ENCODE measurements at regions not wholly inside any gene's neighbourhood (a gene's known extent, or its start where the extent isn't known, plus 50 kb on each side); places are given as distances from the start of the nearest gene placed in this dataset.

GRCh38 chr7:371119-371778, 81.3 kb downstream of the FOXL3 start:
- Histone ChIP-seq H3K4me1 (ENCODE audit: control insufficient read depth, insufficient read depth, low read length) (no peaks in the 10 kb centered on the region; the same call in 1 of the 2 replicates), H3K4me2 (ENCODE audit: control insufficient read depth, insufficient read depth) (no peak overlapping the region), H3K4me3 (no peak overlapping the region), H3K27ac (ENCODE audit: control insufficient read depth, insufficient read depth) (no peak overlapping the region), H3K9me3 (replicated peaks; ENCODE audit: control insufficient read depth, insufficient read depth, low read length) (no peaks in the 10 kb centered on the region; the same call in 2 of the 3 replicates), H4K20me1 (ENCODE audit: control insufficient read depth, insufficient read depth) (no peaks in the 10 kb centered on the region), H3K79me2 (ENCODE audit: control insufficient read depth, insufficient read depth, low read length) (no peaks in the 10 kb centered on the region), H3K36me3 (ENCODE audit: control insufficient read depth in 2 of 2, insufficient read depth in 2 of 2, low read length in 1 of 2) (no peaks in the 10 kb centered on the region), H3K9ac (ENCODE audit: control insufficient read depth, insufficient read depth, low read length) (no peak overlapping the region), H3K27me3 (replicated peaks in 1 of 2; ENCODE audit: control insufficient read depth in 2 of 2, insufficient read depth in 2 of 2, low read length in 1 of 2) (no peaks in the 10 kb centered on the region), H2AFZ (ENCODE audit: control insufficient read depth, low read depth, low read length) (no peak overlapping the region)
- WGBS (ENCODE audit: insufficient coverage, insufficient replicate concordance, low lambda C conversion rate, missing lambda C conversion rate): 72% methylated on average over 13 of the region's 13 CpGs
- ChIA-PET RAD21 (ENCODE audit: unreplicated experiment) (no interaction called here), SMC1A (ENCODE audit: uncharacterized antibody, unreplicated experiment) (no interaction called here), POLR2A (no interaction called here), CTCF (no interaction called here)
- TF ChIP-seq MYB (IDR thresholded peaks at IDR 0.05; ENCODE audit: borderline replicate concordance, low read depth, low read length) (no peak), DPF2 (IDR thresholded peaks at IDR 0.05) (0 out of 2 replicates have a peak, but pooled peaks have one; percentile 22), ASH2L (IDR thresholded peaks at IDR 0.05; ENCODE audit: borderline replicate concordance, low read depth) (no peak), NR2C2 (IDR thresholded peaks at IDR 0.05; ENCODE audit: borderline replicate concordance, control insufficient read depth, insufficient read length, low read depth) (no peak), NFYA (IDR thresholded peaks at IDR 0.05; ENCODE audit: borderline replicate concordance, low read depth, low read length) (no peak), NR2F1 (conservative IDR thresholded peaks at IDR 0.05) (0 out of 2 replicates have a peak, but pooled peaks have one; percentile 21), ZNF207 (IDR thresholded peaks at IDR 0.05; ENCODE audit: borderline replicate concordance) (no peak)
- no peak for FAIRE-seq
- DNase-seq (ENCODE audit: low read depth, low spot score): no peak
- intact Hi-C loops (cut with micrococcal nuclease; ENCODE audit: unreplicated experiment) (no loop called here), in situ Hi-C loops (cut with MboI) (no loop called here)
- BruUV-seq (replicated peaks): no TSS peak
- no peak for ATAC-seq

Data from GM12878 (cell line).